NCI-H1930 (cell line): ENCODE measurements at regions not wholly inside any gene's neighbourhood (a gene's known extent, or its start where the extent isn't known, plus 50 kb on each side); places are given as distances from the start of the nearest gene placed in this dataset.
A peak's percentile ranks its signal among the peaks of the same experiment; 100 is the strongest.
"Not testable (repeated sequence)": the region's sequence is repeated elsewhere in the genome, so short reads cannot be mapped to it uniquely, and the experiment has no call there.

Experiments
- DNase-seq, 2 experiments: peaks; one replicate each; lab custom pipeline; 2025; lab: John Stamatoyannopoulos, UW

- DNase-seq, result no peak
These were observed 157.6 kb upstream of the TMTC2 start for GRCh38 chr12:82529101-82529500.

GRCh38 chr12:82529954-82530353 lies 156.8 kb upstream of the TMTC2 start:
- no peak for DNase-seq

- DNase-seq, result no peak
These were observed 156.3 kb upstream of the TMTC2 start for GRCh38 chr12:82530394-82530793.

GRCh38 chr12:82533341-82533740 lies 153.4 kb upstream of the TMTC2 start:
- no peak for DNase-seq

GRCh38 chr12:82537436-82537835 lies 149.3 kb upstream of the TMTC2 start:
- no peak for DNase-seq

DNA sequence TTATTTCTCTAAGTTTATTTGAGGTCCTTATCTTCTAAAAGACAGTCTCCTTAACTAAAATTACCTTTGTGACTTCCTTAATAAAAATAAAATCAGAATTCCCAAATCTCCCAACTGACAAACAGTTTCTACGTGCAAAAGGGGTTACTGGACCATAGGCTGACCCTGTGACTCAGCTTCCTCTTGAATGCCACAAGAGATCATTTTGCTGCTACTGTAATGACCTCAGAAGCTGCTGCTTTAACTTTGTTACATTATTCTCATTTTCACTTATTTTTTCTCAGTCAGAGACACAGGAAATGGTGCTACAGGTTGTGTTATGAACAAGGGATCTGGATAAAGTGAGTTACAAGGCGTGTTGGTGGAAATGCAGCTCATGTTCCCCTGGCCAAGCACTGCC lies 132.2 kb upstream of the TMTC2 start:
- DNase-seq, result no peak

DNA sequence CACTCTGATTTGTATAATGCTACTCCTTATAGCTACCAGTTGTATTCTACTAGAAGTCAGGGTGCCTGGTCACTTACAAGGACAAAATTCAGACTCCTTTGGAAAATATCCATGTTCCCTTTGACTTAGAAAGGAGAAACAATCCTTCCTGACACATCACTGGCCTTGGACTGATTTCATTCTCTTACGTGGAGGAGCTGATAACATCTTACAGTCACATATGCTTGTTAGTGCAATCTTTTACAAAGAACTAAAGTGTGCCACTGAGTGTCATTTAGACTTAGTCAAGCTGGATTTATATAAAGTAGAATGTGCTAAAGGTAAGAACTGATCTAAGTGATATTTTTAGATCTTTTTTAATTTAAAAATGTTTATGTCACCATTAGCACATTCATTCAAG lies 131.0 kb upstream of the TMTC2 start:
- DNase-seq, result no peak

DNA sequence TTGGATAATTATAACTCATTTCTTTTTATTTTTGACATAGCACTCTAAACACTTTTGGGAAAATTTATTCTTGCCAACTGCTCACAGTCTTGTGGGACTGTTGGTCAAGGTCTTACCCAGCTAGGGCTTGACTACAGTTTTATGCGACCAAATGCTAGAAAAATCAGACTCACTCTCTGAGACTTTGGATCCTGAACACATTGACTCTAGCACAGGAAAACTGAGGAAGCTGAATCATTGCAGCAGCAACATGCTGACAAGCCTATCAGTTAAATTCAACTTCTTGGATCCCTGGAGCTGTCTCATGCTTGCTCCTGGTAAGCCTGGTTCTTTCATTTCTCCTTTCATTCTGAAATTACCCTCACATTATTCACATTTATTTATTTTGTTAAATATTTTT lies 120.7 kb upstream of the TMTC2 start:
- no peak for DNase-seq

DNA sequence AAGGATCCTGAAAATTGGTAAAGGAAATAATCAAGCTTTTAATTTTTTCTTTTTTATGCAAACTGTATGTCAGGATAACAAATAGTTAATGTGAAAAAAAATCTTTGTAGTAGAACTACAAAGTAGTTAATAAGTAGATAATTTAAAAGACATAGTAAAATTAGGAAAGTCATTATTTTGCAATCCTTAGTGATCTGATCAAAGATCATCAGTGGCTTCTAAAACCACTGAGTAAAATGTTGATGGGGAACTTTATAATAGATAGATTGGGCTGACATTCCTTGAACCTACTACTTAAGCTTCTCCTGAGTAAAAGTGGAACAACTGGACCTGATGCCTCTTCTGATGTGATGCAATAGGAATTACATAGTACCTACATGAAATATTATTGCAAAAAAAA lies 119.0 kb upstream of the TMTC2 start:
- no peak for DNase-seq

- DNase-seq, result no peak
These were observed 112.5 kb upstream of the TMTC2 start for GRCh38 chr12:82574191-82574590.

GRCh38 chr12:82578725-82579124 lies 108.0 kb upstream of the TMTC2 start:
- no peak for DNase-seq

- DNase-seq, result no peak
These were observed 103.0 kb upstream of the TMTC2 start for GRCh38 chr12:82583756-82584155.

DNA sequence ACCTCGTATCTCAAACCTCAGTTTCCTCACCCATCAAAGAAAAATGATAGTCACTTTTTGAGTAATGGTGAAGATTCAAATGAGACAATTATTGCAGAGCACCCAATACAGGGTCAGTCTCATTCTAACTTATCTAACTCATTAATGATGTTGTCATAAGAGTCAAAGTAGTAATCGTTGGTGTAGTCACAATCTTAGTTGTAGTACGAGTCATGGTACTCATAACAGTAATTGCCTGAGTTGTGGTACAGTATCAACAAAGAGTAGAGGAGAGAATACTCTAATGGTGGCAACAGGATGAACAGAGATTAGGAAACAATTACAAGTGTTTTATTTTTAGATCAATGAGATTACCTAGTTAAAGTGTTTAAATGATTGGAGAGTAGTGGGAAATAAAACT lies 93.6 kb upstream of the TMTC2 start:
- no peak for DNase-seq

DNA sequence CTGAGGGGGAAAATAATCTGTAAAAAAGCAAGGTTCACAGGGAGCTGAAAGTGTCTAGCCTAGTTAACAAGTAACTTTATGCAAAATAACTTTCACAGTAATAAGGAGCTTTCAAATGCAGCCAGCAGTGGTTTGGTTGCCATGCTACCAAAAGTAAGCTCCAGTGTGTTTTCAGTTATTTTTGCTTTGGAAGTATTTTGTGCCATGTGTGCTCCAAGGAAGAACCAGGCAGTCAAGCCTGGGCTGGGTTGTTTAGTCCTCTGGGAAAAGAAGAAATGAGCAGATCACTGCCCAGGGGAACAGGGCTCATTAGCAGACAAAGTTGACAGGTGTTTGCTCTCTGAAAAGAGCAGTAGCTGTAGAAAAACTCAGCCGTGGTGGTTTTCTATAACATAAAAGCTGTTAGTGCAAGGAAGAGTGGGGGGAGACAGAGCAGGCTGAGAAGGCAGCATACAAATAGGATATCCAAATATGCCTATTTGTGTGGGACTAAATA lies 92.8 kb upstream of the TMTC2 start:
- peak in 1 of 2 experiments; percentile 29 for DNase-seq

- peak in 1 of 2 experiments; percentile 29 for DNase-seq
These were observed 90.8 kb upstream of the TMTC2 start for GRCh38 chr12:82595941-82596340.

GRCh38 chr12:82596483-82596882 lies 90.2 kb upstream of the TMTC2 start:
- DNase-seq, result peak; percentile 42 to 76

DNA sequence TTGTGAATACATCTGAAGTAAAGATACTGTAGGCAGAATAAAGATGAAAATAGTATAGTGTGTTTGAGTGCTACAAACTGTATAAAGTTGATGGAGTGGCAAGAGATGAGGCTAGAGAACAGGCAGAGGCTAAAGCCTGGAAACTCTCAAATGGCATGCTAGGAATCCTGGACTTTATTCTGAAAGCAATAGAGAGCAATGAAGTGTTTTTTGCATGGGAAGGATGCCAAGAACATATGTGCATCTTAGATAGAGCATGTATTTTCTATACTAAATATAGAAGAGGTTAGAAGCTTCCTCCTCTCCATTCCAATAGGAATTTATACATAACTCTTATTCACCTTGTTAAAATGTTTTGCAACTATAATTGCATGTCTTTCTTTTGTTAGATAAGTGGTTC lies 86.3 kb upstream of the TMTC2 start:
- no peak for DNase-seq

GRCh38 chr12:82603647-82604046 lies 83.1 kb upstream of the TMTC2 start:
- not testable (repeated sequence) for DNase-seq

DNA sequence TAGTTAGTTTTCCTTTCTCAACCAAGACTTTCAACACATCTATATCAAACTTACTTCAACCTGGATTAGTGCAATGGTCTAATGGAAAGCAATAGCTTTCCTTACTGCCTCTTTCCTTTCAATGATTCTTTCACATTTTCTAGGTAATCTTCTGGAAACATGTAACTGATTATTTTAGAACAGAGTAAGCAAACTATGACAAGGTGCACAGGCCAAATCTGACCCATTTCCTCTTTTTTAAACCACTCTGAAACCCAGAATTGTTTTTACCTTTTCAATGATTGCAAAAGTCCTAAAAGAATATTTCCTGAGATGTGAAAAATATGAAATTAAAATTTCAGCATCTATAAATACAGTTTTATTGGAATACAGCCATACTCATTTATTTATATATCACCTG lies 81.6 kb upstream of the TMTC2 start:
- no peak for DNase-seq

- no peak for DNase-seq
These were observed 78.0 kb upstream of the TMTC2 start for GRCh38 chr12:82608706-82609105.

DNA sequence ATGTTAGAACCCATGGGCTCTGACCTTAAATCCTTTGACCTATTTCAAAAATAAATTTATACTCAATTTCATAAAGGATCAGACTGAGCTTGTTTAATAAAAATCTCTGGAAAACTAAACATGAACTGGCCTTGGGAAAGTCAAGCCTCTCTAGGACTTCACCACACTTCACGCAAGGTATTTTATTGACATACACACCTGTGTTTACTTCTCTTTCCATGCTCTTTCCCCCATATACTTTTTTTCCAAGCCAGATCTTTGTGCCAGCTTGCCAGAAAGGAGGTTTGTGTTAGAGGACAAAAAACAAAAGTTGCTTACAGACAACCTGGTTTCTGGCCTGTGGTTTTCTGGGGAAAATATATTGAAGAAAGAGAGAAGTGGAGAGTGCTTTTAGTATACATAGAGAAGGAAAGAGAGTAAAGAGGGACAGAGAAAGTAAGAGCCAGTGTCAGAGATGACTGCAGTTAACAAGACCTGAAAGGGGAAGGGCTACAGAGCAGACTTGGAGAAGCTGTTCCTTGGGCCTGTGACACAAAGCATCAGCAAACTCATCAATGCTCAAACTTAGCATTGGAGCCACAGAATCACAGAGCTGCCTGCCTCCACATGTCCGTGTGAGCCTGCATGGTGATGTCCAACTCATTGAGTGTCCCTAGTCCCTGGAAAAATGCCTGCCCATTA lies 77.3 kb upstream of the TMTC2 start:
- no peak for DNase-seq

DNA sequence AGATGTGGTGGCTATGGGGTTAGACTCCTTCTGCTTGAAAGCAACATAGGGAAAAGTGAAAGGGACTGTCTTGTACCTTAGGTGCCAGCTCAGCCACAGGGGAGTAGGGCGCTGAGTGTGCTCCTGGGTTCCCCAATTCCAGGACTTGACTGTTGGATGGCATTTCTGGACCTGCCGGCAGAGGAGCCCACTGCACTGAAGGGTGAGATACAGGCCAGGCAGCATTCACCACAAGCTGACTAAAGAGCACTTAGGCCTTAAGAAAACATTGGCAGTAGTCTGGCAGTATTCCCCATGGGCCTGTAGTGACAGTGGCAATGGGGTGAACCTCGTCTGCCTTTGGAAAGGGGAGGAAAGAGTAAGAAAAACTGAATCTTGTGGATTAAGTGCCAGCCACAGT lies 67.1 kb upstream of the TMTC2 start:
- no peak for DNase-seq

GRCh38 chr12:82620917-82621316 lies 65.8 kb upstream of the TMTC2 start:
- DNase-seq, result no peak

- no peak for DNase-seq
These were observed 61.2 kb upstream of the TMTC2 start for GRCh38 chr12:82625523-82625922.
